ENCODE measurements at regions not wholly inside any gene's neighbourhood (a gene's known extent, or its start where the extent isn't known, plus 50 kb on each side); places are given as distances from the start of the nearest gene placed in this dataset.
A peak's percentile ranks its signal among the peaks of the same experiment; 100 is the strongest.

GRCh38 chr5:39580702-39581453 is 156.1 kb upstream of the DAB2 start:
- DNase-seq: peak; percentile 92

- no peak for DNase-seq
Measured at GRCh38 chr5:39579750-39580149, 155.0 kb upstream of the DAB2 start.

- DNase-seq: peak; percentile 31
Measured at GRCh38 chr5:39578887-39579497, 154.2 kb upstream of the DAB2 start.

GRCh38 chr5:39577529-39577928 is 152.7 kb upstream of the DAB2 start:
- no peak for DNase-seq

- DNase-seq: peak; percentile 62
Measured at GRCh38 chr5:39570403-39571027, 145.7 kb upstream of the DAB2 start.

DNA sequence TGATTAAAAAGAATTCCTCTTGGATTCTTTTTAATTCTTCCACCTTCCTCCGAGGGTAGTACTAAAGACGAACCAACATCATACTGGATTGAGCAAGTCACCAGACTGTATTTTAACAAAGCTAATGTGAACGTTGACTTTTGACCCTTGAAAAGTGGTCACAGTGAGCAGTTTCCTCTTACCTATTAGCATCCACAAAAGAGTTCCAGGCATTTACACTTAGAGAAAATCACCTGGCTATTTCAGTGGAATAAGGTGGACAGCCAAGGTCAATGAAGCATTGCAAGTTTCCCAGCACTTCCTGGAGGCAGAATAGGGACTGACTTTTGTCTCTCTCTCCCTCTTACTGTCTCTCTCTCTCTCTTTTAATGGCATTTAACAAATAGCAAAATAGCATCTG is 145.1 kb upstream of the DAB2 start:
- DNase-seq: no peak

GRCh38 chr5:39566891-39567290 is 142.1 kb upstream of the DAB2 start:
- DNase-seq: no peak

GRCh38 chr5:39566029-39566428 is 141.2 kb upstream of the DAB2 start:
- no peak for DNase-seq

DNA sequence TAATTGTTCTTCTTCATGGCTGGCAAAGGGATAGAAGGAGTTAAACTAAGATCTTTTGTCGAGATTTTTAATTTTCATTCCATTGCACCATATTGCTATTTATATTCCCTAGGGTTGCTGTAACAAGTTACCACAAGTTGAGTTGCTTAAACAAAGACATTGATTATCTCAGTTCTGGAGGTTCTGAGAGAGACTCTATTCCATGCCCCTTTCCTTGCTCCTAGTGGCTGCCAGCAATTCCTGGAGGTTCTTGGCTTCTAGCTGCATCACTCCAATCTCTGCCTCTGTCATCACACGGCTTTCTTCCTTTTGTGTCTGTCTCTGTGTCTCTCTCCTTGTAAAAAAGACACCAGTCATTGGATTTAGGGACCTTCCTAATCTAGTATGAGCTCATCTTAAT is 136.6 kb upstream of the DAB2 start:
- no peak for DNase-seq

DNA sequence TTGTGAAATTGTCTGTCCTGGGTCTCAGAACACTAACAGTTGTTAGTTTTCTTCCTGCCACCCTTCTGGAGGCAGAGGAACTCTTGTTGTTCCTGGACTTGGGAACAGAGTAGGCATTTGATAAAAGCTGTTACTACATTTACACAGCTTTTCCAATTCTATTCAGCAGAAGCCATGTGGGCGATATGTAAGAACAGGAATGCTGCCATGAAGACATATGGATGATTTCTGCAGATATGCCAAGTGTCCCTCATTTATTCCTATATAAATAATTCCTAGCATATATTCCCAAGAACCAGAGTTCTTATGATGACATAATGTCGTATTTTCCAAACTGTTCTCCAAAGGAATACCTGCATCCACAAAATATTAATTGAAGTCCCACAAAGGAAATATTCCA is 135.9 kb upstream of the DAB2 start:
- DNase-seq: no peak

DNA sequence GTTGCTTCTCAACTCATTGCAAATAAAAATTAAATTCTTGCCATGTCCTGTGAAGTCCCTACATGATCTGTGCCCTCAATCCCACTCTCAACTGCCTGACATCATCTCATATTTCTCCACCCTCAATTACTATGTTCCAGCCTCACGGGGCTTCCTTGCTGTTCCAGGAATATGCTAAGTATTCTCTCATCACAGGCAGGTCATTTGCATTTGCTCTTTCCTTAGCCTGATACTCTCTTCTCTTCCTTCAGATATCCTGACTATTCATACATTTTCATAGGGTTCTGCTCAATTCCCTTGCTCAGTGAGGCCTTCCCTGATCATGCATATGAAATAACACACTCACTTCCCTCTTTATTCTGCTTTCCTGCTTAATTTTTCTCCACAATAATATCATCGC is 135.1 kb upstream of the DAB2 start:
- no peak for DNase-seq

DNA sequence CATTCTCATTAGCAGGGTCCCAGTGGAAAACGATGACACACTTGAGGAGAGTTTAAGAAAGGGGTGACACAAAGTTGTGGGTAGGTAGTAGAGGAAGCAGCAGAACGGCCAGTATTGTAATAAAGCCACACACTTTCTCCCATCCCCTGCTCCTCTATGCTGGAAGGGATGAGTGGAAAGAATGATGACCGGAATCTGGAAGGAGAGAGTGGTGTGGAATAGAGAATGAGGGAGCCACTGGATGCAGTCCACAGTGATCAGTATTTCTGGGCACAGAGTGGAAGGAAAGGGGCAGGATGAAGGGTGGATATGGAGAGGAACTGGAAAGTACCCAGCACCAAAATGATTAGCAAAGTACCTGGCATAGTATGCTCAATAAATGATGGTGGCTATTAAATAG is 133.8 kb upstream of the DAB2 start:
- DNase-seq: no peak

GRCh38 chr5:39555788-39556187 is 131.0 kb upstream of the DAB2 start:
- no peak for DNase-seq

DNA sequence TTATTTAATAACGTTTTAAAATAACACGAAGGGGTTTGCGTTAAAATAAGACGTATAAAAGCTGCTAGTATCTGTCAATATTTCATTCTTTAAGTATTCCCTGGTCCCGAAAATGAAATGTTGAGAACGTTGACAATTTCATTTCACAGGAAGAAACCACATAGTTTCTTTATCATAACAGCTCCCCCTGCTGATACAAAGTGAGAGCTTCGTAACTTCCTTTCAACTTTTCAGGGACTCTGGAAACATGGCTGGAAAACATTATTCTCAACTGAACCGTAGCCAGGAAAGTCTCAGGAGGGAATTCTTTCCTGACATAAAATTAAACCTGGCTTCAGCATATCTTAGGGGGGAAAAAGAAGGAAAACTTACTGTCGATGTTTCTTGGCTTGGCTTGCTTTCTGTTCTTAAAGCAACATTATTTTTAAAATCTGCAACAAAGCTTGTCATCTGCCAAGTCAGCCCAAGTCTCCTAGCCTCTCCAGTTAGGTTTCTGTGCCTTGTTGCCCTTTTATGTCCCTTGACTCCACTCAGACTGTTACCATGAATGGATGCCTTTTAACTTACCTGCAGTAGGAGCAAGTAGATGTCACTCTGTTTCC is 122.9 kb upstream of the DAB2 start:
- peak; percentile 92 for DNase-seq

GRCh38 chr5:39544941-39545340 is 120.2 kb upstream of the DAB2 start:
- peak; percentile 30 for DNase-seq

- DNase-seq: peak; percentile 43
Measured at GRCh38 chr5:39543335-39543734, 118.6 kb upstream of the DAB2 start.

DNA sequence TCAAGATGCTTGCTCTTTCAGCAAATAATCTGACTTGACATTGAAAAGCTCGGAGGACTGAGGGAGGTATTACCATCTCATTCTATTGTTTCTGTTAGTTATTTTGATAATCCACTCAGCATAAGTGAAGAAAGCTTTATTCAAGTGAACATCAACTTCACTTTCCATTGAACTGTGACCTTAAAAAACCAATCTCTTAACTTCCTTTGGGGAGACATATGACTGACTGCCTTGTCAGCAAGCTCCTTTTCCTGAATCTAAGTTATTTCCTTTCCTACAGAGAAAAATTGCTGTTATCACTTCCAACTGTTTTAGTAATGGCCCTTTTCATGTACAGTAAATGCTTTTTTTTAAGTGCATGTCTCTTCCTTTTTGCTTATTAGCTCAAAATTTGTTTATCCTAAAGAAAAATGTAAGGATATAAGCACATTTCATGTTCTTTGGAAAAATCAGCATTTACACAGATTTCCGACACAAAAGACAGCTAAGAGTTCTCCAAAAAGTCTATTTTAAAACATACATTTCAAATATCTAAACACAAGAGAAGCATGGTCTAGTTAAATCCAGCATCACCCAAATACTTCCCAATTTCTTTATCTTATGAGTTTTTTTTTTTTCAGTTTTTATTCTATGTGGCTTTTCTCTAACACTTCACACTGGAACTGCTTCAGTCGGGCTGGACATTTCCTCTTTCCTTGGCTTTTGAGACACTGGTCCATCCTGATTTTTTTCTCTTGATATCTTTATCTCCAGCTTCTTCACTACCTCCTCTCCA is 117.9 kb upstream of the DAB2 start:
- DNase-seq: peak; percentile 23

DNA sequence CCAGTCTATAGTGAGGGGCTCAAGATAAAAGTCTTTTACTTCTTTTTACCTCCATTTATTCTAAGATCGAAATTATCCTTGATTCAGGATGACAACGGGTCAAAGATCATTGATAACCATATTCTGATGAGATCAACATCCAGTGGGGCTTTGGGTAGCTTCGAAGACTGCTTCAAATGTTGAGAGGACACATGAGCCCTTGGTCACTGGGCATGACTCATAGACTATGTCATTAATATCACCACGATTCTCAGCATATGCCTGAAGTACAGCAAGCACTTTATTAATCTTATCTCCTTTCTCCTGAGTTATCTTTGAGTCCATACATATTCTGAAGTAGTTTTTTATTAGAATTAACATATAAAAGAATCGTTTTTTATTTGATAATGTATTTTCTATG is 117.1 kb upstream of the DAB2 start:
- DNase-seq: no peak

DNA sequence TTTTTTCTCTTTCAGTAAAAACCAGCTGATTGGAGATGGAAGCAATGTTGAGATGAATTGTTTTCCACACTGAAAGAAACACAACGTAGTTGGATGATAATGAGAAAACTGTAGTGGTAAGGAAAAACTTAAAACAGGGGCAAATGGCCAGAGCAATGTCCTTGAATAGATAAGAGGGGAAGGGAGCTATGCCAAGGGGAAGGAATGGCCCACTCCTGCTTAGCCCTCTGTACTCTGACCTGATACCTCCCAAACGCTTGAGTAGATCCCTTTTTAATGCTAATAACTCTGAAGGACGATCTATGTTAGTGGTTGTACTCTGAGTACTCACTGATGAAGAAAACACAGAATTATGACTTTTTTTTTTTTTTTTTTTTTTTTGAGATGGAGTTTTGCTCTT is 114.7 kb upstream of the DAB2 start:
- DNase-seq: no peak

GRCh38 chr5:39534690-39535089 is 109.9 kb upstream of the DAB2 start:
- DNase-seq: no peak

- DNase-seq: no peak
Measured at GRCh38 chr5:39533749-39534148, 109.0 kb upstream of the DAB2 start.

- no peak for DNase-seq
Measured at GRCh38 chr5:39532511-39532910, 107.7 kb upstream of the DAB2 start.

DNA sequence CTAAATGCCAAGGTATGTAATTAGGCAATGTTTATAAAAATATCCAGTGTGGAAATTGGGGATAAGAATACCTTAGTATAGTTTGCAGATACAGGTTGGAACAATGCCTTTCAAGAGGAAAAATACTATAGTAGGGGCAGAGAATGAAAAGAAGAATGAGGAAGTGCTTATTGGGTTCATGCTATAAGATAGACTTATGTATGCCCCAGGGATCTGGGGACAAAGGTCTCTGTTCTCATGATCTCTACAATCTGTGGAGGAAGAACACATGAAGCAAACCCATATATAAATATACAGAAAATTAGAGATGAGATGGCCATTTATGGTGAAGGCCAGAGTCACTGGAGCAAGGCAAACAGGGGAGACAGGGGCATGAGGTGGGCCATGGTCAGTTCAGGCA is 106.5 kb upstream of the DAB2 start:
- DNase-seq: no peak
